PC-3 (cell line): ENCODE measurements at regions not wholly inside any gene's neighbourhood (a gene's known extent, or its start where the extent isn't known, plus 50 kb on each side); places are given as distances from the start of the nearest gene placed in this dataset.

ENCODE experiments used
- EZH2 ChIP-seq: fragments of 300-600 bp; sonication (generic); IDR thresholded peaks from one replicate; pipeline ENCODE4 v1.6.1; 2017; ENCODE audit warnings: antibody characterized with exemption, mild to moderate bottlenecking, low read length; ENCODE audit not compliant: unreplicated experiment
- TF ChIP-seq, protein P1 (sequence below): fragments of 300-600 bp; sonication (generic); conservative IDR thresholded peaks from 2 replicates; pipeline ENCODE4 v1.5.1; 2017; ENCODE audit warnings: antibody characterized with exemption, low read depth, mild to moderate bottlenecking, low read length

DNA sequence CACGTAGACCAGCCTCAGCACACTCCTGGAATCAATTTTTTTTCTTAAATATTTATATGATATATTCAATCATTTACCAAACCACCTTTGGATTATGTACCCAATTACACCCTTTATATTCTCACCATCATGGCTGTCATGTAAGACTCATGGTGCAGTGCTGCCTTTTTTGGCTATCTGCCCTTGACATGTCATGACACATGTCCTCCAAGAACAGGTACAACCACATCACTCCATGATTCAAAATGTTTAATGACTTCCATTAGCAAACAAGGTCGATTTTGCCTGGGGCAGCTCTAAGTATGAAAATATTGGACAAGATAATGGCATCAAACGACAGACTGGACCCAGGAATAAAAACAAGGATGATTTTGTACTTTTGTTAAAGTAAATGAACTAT is 861.1 kb upstream of the ADAMTS5 start:
- TF ChIP-seq, protein P1, sequence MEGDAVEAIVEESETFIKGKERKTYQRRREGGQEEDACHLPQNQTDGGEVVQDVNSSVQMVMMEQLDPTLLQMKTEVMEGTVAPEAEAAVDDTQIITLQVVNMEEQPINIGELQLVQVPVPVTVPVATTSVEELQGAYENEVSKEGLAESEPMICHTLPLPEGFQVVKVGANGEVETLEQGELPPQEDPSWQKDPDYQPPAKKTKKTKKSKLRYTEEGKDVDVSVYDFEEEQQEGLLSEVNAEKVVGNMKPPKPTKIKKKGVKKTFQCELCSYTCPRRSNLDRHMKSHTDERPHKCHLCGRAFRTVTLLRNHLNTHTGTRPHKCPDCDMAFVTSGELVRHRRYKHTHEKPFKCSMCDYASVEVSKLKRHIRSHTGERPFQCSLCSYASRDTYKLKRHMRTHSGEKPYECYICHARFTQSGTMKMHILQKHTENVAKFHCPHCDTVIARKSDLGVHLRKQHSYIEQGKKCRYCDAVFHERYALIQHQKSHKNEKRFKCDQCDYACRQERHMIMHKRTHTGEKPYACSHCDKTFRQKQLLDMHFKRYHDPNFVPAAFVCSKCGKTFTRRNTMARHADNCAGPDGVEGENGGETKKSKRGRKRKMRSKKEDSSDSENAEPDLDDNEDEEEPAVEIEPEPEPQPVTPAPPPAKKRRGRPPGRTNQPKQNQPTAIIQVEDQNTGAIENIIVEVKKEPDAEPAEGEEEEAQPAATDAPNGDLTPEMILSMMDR = no peak
- no peak for TF ChIP-seq EZH2
